ENCODE measurements at regions not wholly inside any gene's neighbourhood (a gene's known extent, or its start where the extent isn't known, plus 50 kb on each side); places are given as distances from the start of the nearest gene placed in this dataset.

DNA sequence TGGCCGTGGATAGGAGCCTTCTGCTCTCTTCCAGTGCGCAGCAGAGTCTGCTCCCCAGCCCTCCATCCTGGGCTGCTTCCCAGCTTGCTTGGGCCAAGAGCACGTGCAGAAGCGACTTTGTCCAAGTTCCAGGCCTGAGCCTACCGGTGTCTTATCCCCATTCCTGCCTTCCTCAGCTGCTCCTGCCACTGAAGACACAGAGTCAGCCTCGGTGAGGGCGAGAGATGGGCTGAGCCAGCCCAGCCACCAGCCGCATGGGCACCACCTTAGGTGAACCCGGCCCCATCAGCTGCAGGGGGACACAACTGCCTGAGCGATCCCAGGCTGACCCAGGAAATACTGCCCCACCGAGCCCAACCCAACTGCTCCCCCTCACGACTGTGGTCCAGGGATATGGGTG, 847.8 kb downstream of the TBC1D22A start:
- H3K79me2 ChIP-seq (ENCODE audit: insufficient read depth, low read length): no peaks in the 10 kb centered on the region
- no peak for FAIRE-seq
- peaks cover 6 to 35% of the 10 kb centered on the region in 2 experiments; a peak in 4 of 5 replicates for H3K27me3 ChIP-seq (ENCODE audit: control insufficient read depth in 1 of 2, insufficient read depth in 2 of 2, low read length in 2 of 2)
- CTCF ChIA-PET (ENCODE audit: low intra/inter-chr PET ratio, low total read pairs): no interaction called here
- H3K9ac ChIP-seq (ENCODE audit: insufficient read depth, low read depth, low read length): no peak overlapping the region
- no peak overlapping the region for H2AFZ ChIP-seq (ENCODE audit: low read length)
- H3K27ac ChIP-seq (ENCODE audit: extremely low read length, insufficient read depth, low read length): no peak overlapping the region
- intact Hi-C loops (cut with micrococcal nuclease; ENCODE audit: unreplicated experiment): no loop called here
- no peak overlapping the region for H3K4me2 ChIP-seq (ENCODE audit: low read depth, low read length)
- H3K9me3 ChIP-seq (ENCODE audit: low read length): no peaks in the 10 kb centered on the region
- POLR2A ChIA-PET: no interaction called here
- no peaks in the 10 kb centered on the region for H4K20me1 ChIP-seq (ENCODE audit: insufficient read depth, low read length)
- no TSS peak for BruUV-seq (replicated peaks)
- DNase-seq (ENCODE audit: low spot score): no peak
- no peak overlapping the region for H3K4me3 ChIP-seq (replicated peaks in 1 of 3; ENCODE audit: insufficient read depth in 1 of 3, low read depth in 2 of 3, low read length in 3 of 3)
- no peaks in the 10 kb centered on the region for H3K4me1 ChIP-seq (ENCODE audit: insufficient read depth, low read length)
- H3K36me3 ChIP-seq (replicated peaks in 1 of 2; ENCODE audit: control insufficient read depth in 1 of 2, insufficient read depth in 2 of 2, low read length in 2 of 2): no peaks in the 10 kb centered on the region
- TF ChIP-seq ZFP41 (CRISPR knock-in tag; IDR thresholded peaks at IDR 0.05; ENCODE audit: borderline replicate concordance) (no peak), ZFP1 (CRISPR knock-in tag; IDR thresholded peaks at IDR 0.05) (no peak), STAG1 (CRISPR knock-in tag; IDR thresholded peaks at IDR 0.05) (no peak), ZNF234 (CRISPR knock-in tag; conservative IDR thresholded peaks at IDR 0.05) (no peak), EP300 (IDR thresholded peaks at IDR 0.05; ENCODE audit: low read depth in 2 of 2, low read length in 2 of 2) (no peak), EP300 (CRISPR knock-in tag; IDR thresholded peaks at IDR 0.05; ENCODE audit: borderline replicate concordance) (no peak), ZMYM3 (CRISPR knock-in tag; IDR thresholded peaks at IDR 0.05) (no peak), ZNF3 (CRISPR knock-in tag; IDR thresholded peaks at IDR 0.05) (no peak), MAZ (IDR thresholded peaks at IDR 0.05; ENCODE audit: borderline replicate concordance, low read depth, low read length) (no peak), MAZ (CRISPR knock-in tag; IDR thresholded peaks at IDR 0.05; ENCODE audit: low read depth) (no peak), ZFP37 (CRISPR knock-in tag; IDR thresholded peaks at IDR 0.05; ENCODE audit: borderline replicate concordance) (no peak), ZNF850 (CRISPR knock-in tag; conservative IDR thresholded peaks at IDR 0.05) (no peak), ZNF768 (CRISPR knock-in tag; IDR thresholded peaks at IDR 0.05) (no peak), ZNF589 (CRISPR knock-in tag; conservative IDR thresholded peaks at IDR 0.05) (no peak), HDAC1 (CRISPR knock-in tag; IDR thresholded peaks at IDR 0.05) (no peak), FOXC1 (CRISPR knock-in tag; IDR thresholded peaks at IDR 0.05; ENCODE audit: borderline replicate concordance) (no peak), ZBTB21 (CRISPR knock-in tag; IDR thresholded peaks at IDR 0.05) (no peak), POLR2A (IDR thresholded peaks at IDR 0.05; ENCODE audit: insufficient read depth in 1 of 2, low read depth in 2 of 2, low read length in 2 of 2) (no peak), SNRNP70 (IDR thresholded peaks at IDR 0.05; ENCODE audit: low read depth, low read length) (no peak)
- TF ChIP-seq, protein P1, sequence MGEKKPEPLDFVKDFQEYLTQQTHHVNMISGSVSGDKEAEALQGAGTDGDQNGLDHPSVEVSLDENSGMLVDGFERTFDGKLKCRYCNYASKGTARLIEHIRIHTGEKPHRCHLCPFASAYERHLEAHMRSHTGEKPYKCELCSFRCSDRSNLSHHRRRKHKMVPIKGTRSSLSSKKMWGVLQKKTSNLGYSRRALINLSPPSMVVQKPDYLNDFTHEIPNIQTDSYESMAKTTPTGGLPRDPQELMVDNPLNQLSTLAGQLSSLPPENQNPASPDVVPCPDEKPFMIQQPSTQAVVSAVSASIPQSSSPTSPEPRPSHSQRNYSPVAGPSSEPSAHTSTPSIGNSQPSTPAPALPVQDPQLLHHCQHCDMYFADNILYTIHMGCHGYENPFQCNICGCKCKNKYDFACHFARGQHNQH (CRISPR knock-in tag; IDR thresholded peaks at IDR 0.05): no peak
- TF ChIP-seq, protein P2, sequence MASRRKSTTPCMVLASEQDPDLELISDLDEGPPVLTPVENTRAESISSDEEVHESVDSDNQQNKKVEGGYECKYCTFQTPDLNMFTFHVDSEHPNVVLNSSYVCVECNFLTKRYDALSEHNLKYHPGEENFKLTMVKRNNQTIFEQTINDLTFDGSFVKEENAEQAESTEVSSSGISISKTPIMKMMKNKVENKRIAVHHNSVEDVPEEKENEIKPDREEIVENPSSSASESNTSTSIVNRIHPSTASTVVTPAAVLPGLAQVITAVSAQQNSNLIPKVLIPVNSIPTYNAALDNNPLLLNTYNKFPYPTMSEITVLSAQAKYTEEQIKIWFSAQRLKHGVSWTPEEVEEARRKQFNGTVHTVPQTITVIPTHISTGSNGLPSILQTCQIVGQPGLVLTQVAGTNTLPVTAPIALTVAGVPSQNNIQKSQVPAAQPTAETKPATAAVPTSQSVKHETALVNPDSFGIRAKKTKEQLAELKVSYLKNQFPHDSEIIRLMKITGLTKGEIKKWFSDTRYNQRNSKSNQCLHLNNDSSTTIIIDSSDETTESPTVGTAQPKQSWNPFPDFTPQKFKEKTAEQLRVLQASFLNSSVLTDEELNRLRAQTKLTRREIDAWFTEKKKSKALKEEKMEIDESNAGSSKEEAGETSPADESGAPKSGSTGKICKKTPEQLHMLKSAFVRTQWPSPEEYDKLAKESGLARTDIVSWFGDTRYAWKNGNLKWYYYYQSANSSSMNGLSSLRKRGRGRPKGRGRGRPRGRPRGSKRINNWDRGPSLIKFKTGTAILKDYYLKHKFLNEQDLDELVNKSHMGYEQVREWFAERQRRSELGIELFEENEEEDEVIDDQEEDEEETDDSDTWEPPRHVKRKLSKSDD (CRISPR knock-in tag; IDR thresholded peaks at IDR 0.05; ENCODE audit: low read depth): no peak
- TF ChIP-seq, protein P3, sequence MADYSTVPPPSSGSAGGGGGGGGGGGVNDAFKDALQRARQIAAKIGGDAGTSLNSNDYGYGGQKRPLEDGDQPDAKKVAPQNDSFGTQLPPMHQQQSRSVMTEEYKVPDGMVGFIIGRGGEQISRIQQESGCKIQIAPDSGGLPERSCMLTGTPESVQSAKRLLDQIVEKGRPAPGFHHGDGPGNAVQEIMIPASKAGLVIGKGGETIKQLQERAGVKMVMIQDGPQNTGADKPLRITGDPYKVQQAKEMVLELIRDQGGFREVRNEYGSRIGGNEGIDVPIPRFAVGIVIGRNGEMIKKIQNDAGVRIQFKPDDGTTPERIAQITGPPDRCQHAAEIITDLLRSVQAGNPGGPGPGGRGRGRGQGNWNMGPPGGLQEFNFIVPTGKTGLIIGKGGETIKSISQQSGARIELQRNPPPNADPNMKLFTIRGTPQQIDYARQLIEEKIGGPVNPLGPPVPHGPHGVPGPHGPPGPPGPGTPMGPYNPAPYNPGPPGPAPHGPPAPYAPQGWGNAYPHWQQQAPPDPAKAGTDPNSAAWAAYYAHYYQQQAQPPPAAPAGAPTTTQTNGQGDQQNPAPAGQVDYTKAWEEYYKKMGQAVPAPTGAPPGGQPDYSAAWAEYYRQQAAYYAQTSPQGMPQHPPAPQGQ (CRISPR knock-in tag; IDR thresholded peaks at IDR 0.05; ENCODE audit: borderline replicate concordance): no peak
- 0% methylated on average over 2 of the region's 12 CpGs for WGBS (ENCODE audit: low lambda C conversion rate)
- ATAC-seq: no peak
- in situ Hi-C loops (cut with HindIII; ENCODE audit: extremely low pct_ligation_motif_present, low pct_unique_long_range_greater_than_20kb): no loop called here

All from HepG2 (cell line).